Fibroblast of skin of left quadriceps (primary cell): ENCODE measurements at regions not wholly inside any gene's neighbourhood (a gene's known extent, or its start where the extent isn't known, plus 50 kb on each side); places are given as distances from the start of the nearest gene placed in this dataset.
A peak's percentile ranks its signal among the peaks of the same experiment; 100 is the strongest.

Experiments
- DNase-seq, 2 experiments: peaks; one replicate each; pipeline ENCODE4 v3.0.0-alpha.2; 2013; ENCODE audit warnings: low read depth in 2 of 2

GRCh38 chr9:19998823-19999455 is 210.1 kb upstream of the SLC24A2 start:
- peak; percentile 47 to 53 for DNase-seq

GRCh38 chr9:19998153-19998552 is 209.3 kb upstream of the SLC24A2 start:
- no peak for DNase-seq

GRCh38 chr9:19995619-19996018 is 206.8 kb upstream of the SLC24A2 start:
- no peak for DNase-seq

DNA sequence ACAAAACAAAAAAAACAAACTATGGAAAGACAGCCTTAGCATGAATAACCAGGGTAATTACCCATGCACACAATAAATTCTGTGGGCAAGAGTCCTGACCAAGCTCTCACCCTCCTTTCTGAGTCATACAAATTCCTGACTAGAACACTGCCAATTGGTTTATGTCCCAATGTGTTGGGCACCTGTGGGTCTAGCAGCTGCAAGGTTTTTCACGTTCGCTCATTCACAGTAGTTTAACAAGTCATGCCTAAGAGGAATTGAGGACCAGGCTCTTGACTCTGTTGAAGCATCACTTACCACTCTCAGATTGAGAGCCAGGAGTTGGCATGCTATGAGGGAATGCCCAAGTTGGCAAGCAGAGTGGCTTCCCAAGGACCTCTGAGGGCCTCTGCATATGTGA is 205.5 kb upstream of the SLC24A2 start:
- DNase-seq = no peak

GRCh38 chr9:19992556-19992955 is 203.7 kb upstream of the SLC24A2 start:
- DNase-seq = peak; percentile 45 to 46

- DNase-seq = no peak
These were observed 200.4 kb upstream of the SLC24A2 start for GRCh38 chr9:19989213-19989612.

DNA sequence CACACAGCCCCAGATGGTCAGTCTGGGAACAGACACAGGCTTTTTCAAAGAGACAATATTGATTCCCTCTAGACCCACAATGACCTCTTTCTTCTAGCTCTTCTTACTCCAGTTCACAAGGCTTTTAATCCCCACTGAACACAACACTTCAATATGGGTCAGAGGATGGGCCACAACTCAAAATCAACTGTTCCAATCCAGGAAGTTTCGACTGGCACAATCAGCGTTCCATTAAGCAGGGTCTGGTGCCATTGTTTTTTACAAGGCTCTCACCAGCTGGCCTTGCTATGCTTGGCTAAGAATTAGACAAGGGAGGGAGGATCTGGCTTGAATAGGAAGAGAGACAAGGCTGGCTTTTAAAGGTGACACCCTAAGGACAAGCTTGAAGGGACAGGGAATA is 199.4 kb upstream of the SLC24A2 start:
- no peak for DNase-seq

DNA sequence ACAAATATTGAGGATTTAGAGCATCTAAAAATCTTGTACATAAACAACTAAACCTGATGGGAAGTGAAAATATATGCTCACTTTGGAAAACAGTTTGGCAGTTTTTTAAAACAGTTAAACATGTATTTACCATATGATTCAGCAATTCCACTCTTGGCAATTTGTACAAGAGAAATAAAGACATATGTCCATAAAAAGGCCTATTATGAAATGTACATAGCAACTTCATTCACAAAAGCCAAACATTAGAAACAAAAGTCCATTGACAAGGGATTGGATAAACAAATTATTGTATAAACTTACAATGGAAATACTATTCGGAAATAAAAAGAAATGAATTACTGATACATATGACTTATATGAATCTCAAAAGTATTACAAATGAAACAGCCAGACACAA is 196.2 kb upstream of the SLC24A2 start:
- no peak for DNase-seq

GRCh38 chr9:19976226-19976625 is 187.4 kb upstream of the SLC24A2 start:
- no peak for DNase-seq

DNA sequence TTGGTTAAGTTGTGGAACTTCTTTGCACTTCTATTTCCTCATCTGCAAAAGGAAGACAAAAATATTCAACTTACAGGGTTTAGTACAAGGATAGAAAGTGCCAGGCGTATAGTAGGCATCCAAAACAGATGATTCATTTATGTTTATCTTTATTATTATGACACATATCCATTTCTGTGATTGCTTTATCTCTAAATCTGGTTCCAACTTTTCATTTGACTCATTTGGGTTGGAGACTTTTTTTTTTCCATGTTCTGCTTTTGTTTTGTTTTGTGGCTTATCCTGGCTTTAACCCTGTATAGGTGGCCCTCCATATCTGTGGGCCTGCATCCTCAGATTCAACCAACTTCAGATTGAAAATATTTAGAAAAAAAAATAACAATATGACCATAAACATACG is 186.7 kb upstream of the SLC24A2 start:
- DNase-seq = no peak

DNA sequence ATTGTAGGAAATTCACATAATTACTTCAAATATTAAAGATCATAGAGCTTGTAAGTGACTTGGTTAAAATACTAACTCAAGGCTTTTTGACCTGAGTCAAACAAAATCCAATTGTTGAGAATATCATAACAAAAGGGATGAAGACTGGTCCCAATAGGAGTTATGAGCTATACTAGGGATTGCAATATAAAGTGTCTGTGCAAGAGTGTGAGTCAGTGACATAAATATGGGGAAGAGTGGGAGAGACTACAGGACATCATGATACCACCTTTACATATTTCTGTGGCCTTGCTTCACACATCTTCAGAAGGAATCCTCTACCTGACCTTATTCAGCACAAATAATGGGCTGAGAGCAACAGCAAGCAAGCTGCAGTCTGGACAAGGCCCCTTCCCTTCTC is 180.9 kb upstream of the SLC24A2 start:
- peak in 1 of 2 experiments; percentile 20 for DNase-seq

DNA sequence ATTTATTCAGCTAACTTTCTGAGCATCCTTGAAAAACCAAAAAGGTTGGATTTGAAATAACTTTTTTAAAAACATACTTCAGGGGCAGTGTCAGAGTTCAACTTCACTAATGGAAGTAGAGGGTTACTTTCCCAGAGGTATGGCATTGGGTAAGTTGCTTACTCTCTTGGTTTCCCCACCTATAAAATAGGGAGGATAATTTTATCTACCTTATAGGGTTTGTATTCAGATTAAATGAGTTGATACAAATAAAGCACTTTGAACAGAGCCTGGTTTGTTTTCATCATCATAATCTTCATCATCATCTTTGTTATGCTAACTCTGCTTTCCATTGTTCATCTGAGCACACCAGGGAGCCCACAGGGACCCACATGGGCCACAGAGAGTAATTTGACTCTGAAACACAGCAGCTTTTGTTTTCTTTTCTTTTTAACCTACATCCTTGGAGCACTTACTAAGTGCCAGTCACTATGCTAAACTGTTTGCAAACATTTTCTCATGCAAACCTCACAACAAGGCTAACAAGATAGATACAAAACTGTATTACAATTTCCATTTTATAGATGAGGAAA is 179.1 kb upstream of the SLC24A2 start:
- DNase-seq = no peak

GRCh38 chr9:19967216-19967887 is 178.5 kb upstream of the SLC24A2 start:
- DNase-seq = no peak

DNA sequence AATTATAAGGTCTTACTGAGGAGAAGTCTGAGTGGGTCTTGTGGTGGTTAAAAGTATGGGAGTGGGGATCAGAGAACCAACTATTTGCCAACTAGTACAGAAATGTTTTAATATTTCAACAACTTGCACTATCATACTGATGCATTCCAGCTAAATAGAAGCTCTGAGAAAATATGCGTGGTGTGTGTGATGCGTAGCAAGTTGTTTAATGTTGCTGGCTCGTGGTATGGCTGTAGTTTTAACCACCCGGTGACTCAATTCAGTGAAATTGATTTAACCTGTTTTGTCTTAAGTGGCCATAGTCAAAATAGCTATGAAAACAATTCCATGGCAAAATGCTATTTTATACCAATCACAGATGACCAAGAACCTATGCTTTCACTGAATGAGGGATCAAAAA is 176.5 kb upstream of the SLC24A2 start:
- DNase-seq = peak; percentile 20 to 26

DNA sequence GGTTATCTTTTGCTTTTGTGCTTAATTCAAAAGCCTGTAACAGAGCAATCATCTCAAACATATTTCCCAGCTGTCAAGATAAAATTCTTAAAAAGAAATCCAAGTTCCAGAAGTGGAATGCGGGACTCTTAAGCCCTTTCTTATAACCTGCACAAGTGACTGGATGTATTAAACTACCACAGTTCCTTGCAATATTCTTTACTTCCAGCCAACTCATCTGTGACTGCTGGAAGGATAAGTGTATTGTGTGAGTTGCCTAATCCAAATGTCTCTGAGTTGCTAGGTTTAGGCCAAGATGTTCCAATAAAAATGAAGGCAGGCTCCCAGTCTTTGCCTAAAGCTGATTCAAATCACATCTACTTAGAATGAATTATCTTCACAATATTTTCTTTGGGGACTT is 159.2 kb upstream of the SLC24A2 start:
- no peak for DNase-seq

GRCh38 chr9:19946441-19947109 is 157.7 kb upstream of the SLC24A2 start:
- no peak for DNase-seq

DNA sequence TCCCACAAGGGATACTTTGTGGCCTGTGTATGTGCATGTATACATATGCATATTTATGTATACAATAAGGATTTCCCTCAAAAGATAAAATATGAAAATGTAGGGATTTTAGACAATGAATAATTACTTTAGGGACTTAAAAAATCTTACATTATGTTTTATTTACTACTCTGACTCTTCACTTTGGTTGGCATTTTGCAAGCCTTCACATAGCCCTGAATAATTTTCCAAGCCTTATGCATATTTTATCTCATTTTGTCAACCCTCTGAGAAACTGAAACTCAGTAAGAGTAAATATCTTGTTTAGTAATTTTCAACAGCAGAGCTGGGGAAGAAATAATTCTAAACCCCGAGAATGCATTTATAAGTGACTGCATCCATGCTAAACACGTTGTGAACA is 153.0 kb upstream of the SLC24A2 start:
- no peak for DNase-seq

DNA sequence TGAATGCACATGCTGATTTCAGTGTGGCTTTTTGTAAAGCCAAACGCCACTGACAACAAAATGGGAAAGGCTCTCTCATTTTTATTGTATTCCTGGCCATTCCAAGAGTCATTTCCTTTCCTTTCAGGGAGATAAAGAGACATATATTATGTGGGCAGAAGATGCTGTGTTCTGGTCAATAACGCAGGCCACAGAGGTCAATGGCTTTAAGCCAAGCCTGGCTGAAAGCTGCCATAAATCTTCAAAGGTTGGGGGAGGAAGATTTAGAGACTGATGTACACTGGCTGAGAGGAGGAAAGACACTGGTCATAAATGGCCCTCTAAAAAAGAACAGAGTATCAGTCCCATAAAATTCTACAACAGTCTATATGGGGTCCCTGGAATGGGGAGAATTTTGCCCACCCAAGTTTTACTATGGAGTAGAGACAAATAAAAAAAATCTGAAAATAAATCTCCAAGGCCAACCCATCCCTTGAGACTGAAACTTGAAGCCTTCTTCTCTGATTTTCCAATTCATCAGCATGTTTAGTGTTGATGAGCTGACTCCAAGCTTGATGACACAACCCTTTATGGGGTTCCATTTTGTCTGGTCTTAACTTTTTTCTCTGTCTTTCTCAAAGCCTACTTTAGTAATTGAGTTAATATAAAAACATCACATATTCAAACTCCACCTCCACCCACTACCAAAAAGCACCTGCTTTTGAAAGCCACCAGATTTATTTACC is 152.1 kb upstream of the SLC24A2 start:
- DNase-seq = no peak

- no peak for DNase-seq
These were observed 151.0 kb upstream of the SLC24A2 start for GRCh38 chr9:19939734-19940278.

DNA sequence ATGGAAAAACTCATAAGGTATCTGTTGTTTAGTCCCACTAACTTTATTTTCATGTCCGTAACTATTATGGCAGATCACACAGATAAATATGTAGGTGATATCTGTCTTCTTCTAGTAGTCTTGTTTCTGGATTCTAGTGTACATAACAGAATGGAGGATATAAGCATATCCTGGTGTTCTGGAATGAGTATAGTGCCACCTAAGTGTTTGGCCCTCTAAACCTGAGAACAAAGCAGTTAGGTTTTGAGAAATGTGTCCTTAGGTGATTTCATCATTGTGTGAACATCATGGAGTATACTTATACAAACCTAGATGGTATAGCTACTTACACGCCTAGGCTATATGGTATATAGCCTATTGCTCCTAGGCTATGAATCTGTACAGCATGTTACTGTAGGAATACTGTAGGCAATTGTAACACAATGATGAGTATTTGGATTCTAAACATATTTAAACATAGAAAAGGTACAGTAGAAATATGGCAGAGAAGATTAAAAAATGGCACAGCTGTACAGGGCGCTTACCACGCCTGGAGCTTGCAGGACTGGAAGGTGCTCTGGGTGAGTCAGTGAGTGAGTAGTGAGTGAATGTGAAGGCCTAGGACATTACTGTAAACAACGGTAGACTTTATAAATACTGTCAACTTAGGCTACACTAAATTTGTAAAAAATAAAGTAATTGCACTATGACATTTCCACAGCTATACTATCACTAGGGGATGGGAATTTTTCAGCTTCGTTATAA is 150.3 kb upstream of the SLC24A2 start:
- no peak for DNase-seq

GRCh38 chr9:19937121-19937520 is 148.3 kb upstream of the SLC24A2 start:
- DNase-seq = no peak
